WI38 (cell line): ENCODE measurements at regions not wholly inside any gene's neighbourhood (a gene's known extent, or its start where the extent isn't known, plus 50 kb on each side); places are given as distances from the start of the nearest gene placed in this dataset.

ENCODE experiments used
- H3K4me3 ChIP-seq: 2 replicates; pipeline ENCODE4 v1.5.1; 2011; ENCODE audit warnings: low read depth, mild to moderate bottlenecking, control low read depth, low read length
- CTCF ChIP-seq: IDR thresholded peaks from 2 replicates; pipeline ENCODE4 v1.5.1; 2012; ENCODE audit warnings: low read depth, mild to moderate bottlenecking, control low read depth, low read length

DNA sequence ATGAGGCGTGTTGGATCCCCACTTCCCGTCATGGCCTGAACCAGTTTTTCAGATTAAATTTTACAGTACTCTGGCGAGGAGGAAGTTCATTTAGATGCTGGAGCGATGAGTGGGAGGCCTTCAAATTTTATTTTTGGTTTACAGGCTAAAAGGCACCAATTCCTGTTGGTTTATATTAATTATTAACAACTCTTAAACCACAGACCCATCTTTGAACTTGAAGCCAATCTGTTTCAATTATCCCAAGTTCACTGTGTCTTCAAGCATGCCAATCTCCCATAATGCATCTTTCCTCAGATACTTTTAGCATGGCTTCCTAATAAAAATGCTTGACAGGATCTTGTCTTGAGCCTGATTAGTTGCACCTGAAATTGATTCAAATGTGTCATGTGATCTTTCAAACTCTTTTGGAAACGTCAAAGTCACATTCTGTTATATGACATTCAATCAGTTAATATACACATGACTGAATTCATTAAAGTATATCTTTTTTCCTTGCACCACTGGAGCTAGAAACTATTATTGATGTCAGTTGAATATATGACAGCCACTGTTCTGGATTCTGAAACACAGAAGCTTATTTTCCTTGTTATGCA, 641.7 kb upstream of the TMEM132C start:
- H3K4me3 ChIP-seq, result no peak overlapping the region
- no peak for TF ChIP-seq CTCF

GRCh38 chr12:127628645-127629044, 638.3 kb upstream of the TMEM132C start:
- H3K4me3 ChIP-seq, result no peak overlapping the region
- TF ChIP-seq CTCF, result no peak

DNA sequence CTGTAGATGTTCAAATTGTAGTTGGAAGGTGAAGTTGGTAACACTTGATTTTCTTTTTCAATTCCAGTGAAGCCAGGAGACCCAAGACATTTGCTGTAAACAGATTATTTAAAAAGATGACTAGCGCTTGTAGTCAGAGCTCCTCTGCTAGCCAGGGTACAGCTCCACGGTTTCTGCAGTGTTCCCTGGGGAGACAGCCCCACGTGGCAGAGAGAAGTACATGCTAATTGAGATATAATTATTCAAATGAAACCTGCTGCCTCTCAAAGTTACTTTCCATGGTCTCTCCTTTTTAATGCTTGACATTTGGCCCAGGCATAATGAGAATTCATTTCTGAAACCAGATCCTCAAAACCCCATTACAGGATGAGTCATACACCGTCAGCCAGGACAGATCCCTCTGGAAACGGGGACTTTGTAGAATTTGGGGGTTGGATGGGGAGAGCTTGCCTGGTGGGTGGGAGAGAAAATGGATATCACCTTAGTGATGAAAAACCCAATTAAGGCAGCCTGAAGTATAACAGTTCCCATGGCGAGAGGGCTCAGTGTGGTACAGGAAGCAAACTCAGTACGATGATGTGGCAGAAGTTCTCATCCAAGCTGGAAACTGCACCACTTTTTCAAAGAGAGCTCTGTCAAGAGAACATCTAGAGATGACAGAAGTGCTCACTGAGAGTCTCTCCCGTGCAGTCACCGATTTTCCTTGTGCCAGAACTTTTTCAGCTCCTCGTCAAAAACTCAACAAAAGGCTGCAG, 637.7 kb upstream of the TMEM132C start:
- no peak overlapping the region for H3K4me3 ChIP-seq
- no peak for TF ChIP-seq CTCF

GRCh38 chr12:127632461-127632860, 634.5 kb upstream of the TMEM132C start:
- no peak for TF ChIP-seq CTCF
- no peak overlapping the region for H3K4me3 ChIP-seq

DNA sequence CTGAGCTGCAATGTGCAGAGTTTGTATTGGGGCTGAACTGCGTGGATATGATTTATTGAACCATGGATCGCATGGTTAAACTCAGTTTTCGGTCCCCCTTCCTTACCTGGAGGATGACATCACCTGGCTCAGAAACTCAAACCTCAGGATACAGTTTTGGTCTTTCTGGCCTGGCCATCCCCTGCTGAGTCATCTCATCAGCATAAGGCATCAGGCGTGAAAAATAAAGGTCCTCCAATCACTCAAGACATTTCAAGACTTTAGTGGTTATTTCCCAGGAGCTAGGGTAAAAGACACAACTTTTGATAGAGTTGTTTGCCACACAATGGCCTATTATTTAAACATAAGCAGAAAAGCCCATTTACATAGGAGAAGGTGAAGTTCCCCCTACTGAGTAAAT, 631.1 kb upstream of the TMEM132C start:
- no peak overlapping the region for H3K4me3 ChIP-seq
- TF ChIP-seq CTCF, result no peak

GRCh38 chr12:127636882-127637281, 630.1 kb upstream of the TMEM132C start:
- H3K4me3 ChIP-seq, result no peak overlapping the region
- no peak for TF ChIP-seq CTCF

DNA sequence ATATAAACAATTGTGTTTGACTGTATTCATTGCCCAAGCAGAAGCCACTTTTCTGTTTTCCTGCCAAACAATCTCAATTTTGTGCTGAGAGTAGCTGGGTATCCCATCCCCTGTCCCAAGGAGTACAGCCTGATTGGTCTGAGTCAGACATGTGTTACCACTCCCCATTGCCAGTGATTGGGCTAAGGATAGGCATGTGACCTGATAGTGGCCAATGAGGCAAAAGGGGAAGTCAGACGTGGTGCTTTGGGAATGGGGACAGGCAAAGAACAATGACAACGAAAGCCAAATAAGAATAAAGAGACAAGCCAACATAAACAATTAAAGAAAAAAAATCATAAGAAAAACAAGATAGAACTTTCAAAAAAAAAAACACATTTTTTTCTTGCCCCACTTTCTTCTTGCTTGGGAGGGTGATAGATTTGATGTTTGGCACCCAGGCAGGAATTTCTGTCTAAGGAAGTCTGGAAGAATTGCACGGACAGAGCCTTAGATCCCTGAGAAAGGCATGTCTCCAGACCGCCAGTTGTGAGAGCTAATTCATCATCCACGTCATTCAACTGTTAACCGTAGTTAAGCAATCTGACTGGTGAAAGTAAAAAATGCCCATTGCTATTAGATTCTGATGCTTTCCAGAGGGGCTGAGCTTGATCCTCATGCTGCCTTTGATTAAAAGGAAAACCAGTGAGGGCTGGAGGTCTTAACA, 626.6 kb upstream of the TMEM132C start:
- no peak for TF ChIP-seq CTCF
- H3K4me3 ChIP-seq, result no peak overlapping the region
